Eye (tissue), 1 donor: ENCODE measurements at regions not wholly inside any gene's neighbourhood (a gene's known extent, or its start where the extent isn't known, plus 50 kb on each side); places are given as distances from the start of the nearest gene placed in this dataset.
"Not testable (repeated sequence)": the region's sequence is repeated elsewhere in the genome, so short reads cannot be mapped to it uniquely, and the experiment has no call there.

Source experiments
- DNase-seq: peaks from one replicate; pipeline ENCODE4 v3.0.0-alpha.2; 2015

DNA sequence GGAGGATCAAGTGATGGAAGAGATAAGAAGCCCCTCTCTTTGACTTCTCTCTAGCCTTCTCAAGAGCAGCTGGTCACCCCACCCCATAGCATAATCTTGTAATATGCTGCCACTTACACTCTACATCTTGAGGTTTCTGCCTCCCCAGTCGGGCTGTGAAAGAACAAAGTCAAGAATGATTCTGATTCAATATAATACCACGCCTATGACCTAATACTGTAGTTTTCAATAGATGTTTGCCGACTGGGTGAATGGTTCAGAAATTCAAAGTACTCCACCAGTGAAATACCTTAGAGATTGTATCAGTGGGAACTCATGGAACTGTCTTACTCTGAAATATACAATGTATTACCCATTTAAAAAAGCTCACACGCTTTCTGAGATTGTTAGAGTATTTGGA lies 93.0 kb upstream of the ZFHX3 start:
- DNase-seq = no peak

DNA sequence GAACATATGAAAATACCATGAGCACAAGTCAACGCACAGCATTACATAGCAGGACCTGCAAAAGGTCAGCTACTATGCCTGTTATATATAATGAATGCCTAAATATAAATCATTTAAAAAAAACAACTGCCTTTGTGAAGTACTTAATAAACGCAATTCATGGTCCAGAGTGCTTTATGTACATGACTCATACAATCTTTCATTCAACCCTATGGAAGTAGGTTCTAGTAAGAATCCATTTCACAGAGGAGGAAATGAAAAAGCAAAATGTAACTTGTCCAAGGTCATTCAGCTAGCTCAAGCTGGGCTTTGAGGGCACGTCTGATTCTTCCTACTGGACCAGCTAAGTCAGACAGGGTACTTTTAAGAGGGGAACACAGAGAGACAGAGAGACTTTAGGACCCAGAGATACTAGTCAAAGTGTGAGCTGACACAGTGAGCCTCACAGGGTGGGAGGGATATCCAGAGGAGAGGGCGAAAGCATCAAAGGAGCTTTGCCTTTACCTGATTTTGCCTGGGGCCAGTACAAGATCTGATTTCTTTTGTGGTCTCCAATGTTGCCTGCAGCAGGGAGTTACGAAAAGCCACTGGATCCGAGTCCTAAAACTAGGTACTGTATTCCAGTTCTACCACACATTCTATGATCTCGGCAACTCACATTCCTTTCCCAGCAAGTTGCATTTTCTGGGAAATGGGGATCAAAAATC lies 83.4 kb upstream of the ZFHX3 start:
- no peak for DNase-seq

GRCh38 chr16:73129455-73129854 lies 81.5 kb upstream of the ZFHX3 start:
- DNase-seq = no peak

GRCh38 chr16:73126525-73126853 lies 78.6 kb upstream of the ZFHX3 start:
- no peak for DNase-seq

- DNase-seq = no peak
Observed at GRCh38 chr16:73125850-73126524, 78.1 kb upstream of the ZFHX3 start.

- no peak for DNase-seq
Observed at GRCh38 chr16:73124665-73125375, 76.9 kb upstream of the ZFHX3 start.

DNA sequence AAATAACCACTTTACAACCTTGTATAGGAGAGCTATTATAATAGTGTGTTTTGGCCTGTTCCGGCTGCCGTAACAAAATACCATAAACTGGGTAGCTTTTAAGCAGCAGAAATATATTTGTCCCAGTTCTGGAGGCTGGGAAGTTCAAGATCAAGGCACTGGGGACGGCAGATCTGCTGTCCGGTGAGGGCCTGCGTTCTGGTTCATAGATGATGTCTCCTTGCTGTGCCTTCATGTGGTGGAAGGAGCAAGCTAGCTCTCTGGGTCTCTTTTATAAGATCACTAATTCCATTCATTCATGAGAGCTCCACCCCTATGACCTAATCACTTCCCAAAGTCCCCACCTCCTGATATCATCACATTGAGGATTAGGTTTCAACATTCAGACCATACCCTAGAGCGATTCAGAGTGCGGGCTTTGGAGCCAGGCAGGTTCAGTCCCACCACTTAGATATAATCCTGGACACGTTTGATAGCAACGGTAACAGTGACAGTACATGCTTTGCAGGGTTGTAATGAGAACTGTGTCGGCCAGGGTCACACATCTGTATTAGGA lies 76.2 kb upstream of the ZFHX3 start:
- DNase-seq = no peak

DNA sequence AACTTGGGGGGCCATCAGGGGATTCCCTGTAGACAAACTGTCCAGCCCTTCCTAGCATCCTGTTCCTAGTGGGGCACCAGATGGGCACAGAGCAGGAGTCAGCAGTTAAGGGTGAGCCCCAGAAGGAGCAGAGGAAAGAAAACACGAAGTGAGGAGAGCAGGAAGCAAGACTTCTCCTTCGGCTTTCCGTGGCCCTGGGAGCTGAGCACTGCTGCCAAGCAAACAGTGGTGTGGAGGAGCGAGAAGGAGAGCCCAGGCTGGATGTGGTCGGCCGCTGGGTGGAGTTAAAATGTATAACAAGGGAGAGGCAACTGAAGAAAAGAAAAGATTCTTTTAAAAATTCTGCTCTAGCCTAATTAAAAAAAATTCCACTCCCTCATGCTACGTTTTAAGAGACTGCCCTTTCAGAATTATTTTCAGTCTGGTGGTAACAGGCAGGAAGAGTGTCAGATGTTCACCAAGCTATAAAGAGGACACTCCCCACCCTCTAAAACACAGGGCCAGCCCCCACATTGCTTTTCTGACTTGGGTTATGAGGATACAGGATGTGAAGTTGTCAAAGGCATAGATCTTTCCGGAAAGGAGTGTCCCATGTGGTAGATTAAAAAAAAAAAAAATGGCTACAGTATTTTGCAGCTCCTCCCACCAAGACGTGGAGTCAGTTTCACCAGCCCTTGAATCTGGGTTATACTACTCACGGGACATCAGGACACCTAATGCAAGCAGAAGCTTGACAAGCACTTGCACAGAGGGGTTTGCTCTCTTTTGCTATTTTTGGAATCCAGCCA lies 74.9 kb upstream of the ZFHX3 start:
- DNase-seq = no peak

DNA sequence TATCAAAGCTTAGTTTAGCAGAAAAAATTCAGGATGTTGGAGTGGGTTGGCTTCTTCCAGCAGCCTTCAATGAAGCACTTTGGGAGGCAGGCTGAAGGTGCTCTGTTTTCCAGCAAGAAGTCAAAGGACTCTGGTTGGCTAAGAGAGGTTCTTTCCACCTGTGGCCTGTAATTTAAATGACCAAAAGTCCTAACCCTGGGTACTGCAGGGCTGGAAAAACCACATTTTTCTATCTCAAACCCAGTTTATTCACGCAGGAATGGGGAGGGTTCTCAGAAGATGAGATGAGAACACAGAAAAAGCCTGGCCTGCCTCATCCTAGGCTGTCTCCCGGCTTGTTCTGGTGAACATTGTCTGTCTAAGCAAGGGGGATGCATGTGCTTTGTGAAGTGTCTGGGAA lies 68.6 kb upstream of the ZFHX3 start:
- DNase-seq = no peak

DNA sequence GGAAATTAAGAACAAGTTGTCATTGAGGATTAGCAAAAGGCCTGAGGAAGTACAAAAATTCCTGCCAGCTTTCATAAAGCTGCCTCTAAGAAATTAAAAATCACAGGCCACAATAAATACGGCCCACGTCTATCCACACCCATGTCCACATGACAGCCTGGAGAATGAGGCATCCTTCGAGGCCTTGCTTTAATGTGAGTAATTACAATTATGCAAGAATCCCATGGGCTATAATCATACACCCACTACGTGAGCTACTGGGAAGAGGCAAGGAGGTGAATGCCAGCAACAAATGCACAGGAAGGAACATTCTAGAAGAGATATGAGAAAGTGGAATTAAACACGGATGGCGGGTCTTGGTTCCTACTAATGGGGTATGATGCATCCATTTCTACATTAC lies 65.4 kb upstream of the ZFHX3 start:
- no peak for DNase-seq

DNA sequence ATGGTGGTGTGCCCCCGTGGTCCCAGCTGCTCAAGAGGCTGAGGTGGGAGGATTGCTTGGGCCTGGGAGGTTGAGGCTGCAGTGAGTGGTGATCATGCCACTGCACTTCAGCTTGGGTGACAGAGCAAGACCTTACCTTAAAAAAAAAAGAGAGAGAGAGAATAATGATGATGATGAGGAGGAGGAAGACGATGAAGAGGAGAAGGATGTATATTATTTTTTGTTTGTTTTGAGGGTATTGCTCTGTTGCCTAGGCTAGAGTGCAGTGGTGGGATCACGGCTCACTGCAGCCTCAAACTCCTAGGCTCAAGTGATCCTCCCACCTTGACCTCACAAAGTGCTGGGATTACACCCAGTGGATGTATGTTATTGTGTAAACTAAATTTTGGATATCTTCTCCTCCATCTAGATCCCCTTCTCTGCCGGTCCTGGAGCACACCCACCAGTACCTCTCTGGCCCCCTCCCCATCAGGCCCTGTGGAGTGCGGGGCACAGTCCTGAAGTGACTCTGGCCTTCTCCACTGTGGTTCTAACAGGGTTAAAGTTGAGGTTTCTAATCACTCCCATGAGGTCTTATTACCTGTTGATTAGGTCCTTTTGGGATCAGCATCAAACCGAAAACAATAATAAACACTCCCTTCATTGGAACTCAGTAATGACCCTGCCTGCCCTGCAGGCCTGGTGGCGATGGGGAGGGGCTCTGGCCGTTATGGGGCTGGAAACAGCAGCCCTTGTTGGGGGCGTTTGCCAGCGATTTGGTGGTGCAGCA lies 60.5 kb upstream of the ZFHX3 start:
- no peak for DNase-seq

- DNase-seq = no peak
Observed at GRCh38 chr16:73107371-73107770, 59.4 kb upstream of the ZFHX3 start.

DNA sequence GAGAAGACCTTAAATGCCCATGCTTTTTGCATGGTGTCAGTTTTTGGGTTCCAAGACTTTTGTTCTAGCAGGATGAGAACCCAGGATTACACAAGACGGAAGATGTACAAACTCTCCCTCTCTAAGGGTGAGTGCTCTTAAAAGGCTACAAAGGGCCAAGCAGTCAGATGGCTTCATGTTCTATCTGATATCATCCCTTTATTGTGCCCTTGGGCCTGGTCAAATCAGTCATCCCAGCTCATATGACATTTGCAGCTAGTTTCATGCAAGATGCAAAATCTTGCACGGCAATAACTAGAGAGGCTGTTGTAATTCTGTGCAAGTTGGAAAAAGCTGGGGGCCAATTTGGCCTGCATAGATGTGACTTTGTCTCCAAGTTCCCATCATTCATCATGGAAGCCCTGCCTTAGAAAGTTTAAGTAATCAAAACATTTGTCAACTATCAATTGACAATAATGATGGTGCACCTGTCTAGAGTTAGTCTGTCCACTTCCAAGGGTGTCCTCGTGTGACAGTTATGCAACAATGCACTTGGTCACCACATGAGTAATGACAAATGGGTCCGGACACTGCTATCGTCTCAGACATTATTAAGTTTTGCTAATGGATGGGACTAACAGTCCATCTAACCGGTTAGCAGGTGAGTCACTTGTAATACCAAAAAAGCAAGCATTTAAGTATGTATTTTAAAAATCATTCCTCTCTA lies 58.6 kb upstream of the ZFHX3 start:
- no peak for DNase-seq

DNA sequence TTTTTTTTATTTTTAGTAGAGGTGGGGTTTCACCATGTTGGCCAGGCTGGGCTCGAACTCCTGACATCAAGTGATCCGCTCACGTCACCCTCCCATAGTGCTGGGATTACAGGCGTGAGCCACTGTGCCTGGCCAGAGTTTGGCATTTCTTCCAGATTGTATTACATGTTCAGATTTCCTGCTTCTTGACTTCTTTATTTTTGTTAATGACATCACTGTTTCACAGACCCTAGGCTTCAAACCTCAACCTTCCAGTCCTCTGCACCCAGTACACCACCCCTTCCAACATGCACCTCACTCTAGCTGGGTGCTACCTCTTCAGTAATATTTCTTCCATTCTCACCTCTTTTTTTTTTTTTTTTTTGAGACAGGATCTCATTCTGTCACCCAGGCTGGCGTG lies 53.6 kb upstream of the ZFHX3 start:
- DNase-seq = no peak

GRCh38 chr16:73099601-73100000 lies 51.7 kb upstream of the ZFHX3 start:
- not testable (repeated sequence) for DNase-seq
